HEK293 (cell line): ENCODE measurements at regions not wholly inside any gene's neighbourhood (a gene's known extent, or its start where the extent isn't known, plus 50 kb on each side); places are given as distances from the start of the nearest gene placed in this dataset.

Experiments
- CTCF ChIA-PET: fragments of 350-600 bp; formaldehyde crosslinking; extraction: SDS; loops from one replicate; lab custom pipeline; 2021; ENCODE audit warnings: antibody characterized with exemption; lab: Yijun Ruan, JAX
- POLR2A ChIA-PET: fragments of 300-600 bp; formaldehyde crosslinking; extraction: SDS; loops from one replicate; lab custom pipeline; 2020; ENCODE audit warnings: antibody characterized with exemption, inconsistent platforms; lab: Yijun Ruan, JAX
- H3K27ac ChIP-seq: fragments of 200-500 bp; sonication (Bioruptor generic); 2 replicates; pipeline ENCODE4 v1.5.1; 2014; ENCODE audit warnings: low read depth, low read length, control low read depth, inconsistent platforms; ENCODE audit errors: extremely low read depth
- H3K36me3 ChIP-seq, 2 experiments: fragments of 200-500 bp in 1 of 2; sonication (Bioruptor generic) in 1 of 2; 1 replicate in 1 of 2; 2 replicates in 1 of 2; pipeline ENCODE4 v1.5.1; 2014 to 2017; ENCODE audit warnings: inconsistent platforms in 2 of 2, low read length in 2 of 2; ENCODE audit not compliant: control insufficient read depth in 2 of 2, insufficient read depth in 1 of 2
- H3K4me1 ChIP-seq: fragments of 200-500 bp; sonication (Bioruptor generic); 2 replicates; pipeline ENCODE4 v1.5.1; 2014; ENCODE audit warnings: mild to moderate bottlenecking, low read length, inconsistent platforms; ENCODE audit not compliant: control insufficient read depth, insufficient read depth
- H3K4me3 ChIP-seq: 2 replicates; pipeline ENCODE4 v1.5.1; 2011; ENCODE audit warnings: low read depth, mild to moderate bottlenecking, control low read depth, low read length, moderate library complexity
- H3K9me3 ChIP-seq: fragments of 200-500 bp; sonication (Bioruptor generic); 2 replicates; pipeline ENCODE4 v1.5.1; 2014; ENCODE audit warnings: low read depth, low read length, inconsistent platforms; ENCODE audit not compliant: control insufficient read depth, insufficient read depth
- ATF2 ChIP-seq: fragments of 450-650 bp; formaldehyde crosslinking; IDR thresholded peaks from 2 replicates; pipeline ENCODE4 v1.5.1; 2016; ENCODE audit warnings: missing biosample characterization, missing genetic modification characterization, low read depth
- ELK4 ChIP-seq: IDR thresholded peaks from 2 replicates; pipeline ENCODE4 v1.6.1; 2011; ENCODE audit warnings: mild to moderate bottlenecking, low read depth, low read length, borderline replicate concordance
- OSR2 ChIP-seq: fragments of 450-650 bp; formaldehyde crosslinking; IDR thresholded peaks from 2 replicates; pipeline ENCODE4 v1.5.1; 2016; ENCODE audit warnings: missing biosample characterization, missing genetic modification characterization
- ZBTB17 ChIP-seq: fragments of 450-650 bp; formaldehyde crosslinking; IDR thresholded peaks from 2 replicates; pipeline ENCODE4 v1.5.1; 2016; ENCODE audit warnings: missing biosample characterization, missing genetic modification characterization
- ZBTB48 ChIP-seq: fragments of 450-650 bp; formaldehyde crosslinking; IDR thresholded peaks from 2 replicates; pipeline ENCODE4 v1.5.1; 2016; ENCODE audit warnings: missing biosample characterization, missing genetic modification characterization
- ZBTB8A ChIP-seq: fragments of 450-650 bp; formaldehyde crosslinking; IDR thresholded peaks from 2 replicates; pipeline ENCODE4 v1.5.1; 2016; ENCODE audit warnings: missing biosample characterization, missing genetic modification characterization
- ZEB2 ChIP-seq: fragments of 450-650 bp; formaldehyde crosslinking; IDR thresholded peaks from 2 replicates; pipeline ENCODE4 v1.5.1; 2016; ENCODE audit warnings: missing biosample characterization, missing genetic modification characterization
- ZNF10 ChIP-seq: fragments of 450-650 bp; formaldehyde crosslinking; IDR thresholded peaks from 2 replicates; pipeline ENCODE4 v1.5.1; 2017; ENCODE audit warnings: missing biosample characterization, missing genetic modification characterization
- ZNF140 ChIP-seq: fragments of 450-650 bp; formaldehyde crosslinking; IDR thresholded peaks from 2 replicates; pipeline ENCODE4 v1.5.1; 2016; ENCODE audit warnings: missing biosample characterization, missing genetic modification characterization
- ZNF19 ChIP-seq: fragments of 450-650 bp; formaldehyde crosslinking; IDR thresholded peaks from 2 replicates; pipeline ENCODE4; 2016; ENCODE audit warnings: missing biosample characterization, missing genetic modification characterization, low read depth
- ZNF521 ChIP-seq: fragments of 450-650 bp; formaldehyde crosslinking; IDR thresholded peaks from 2 replicates; pipeline ENCODE4 v1.5.1; 2017; ENCODE audit warnings: missing biosample characterization, mild to moderate bottlenecking, missing genetic modification characterization
- TF ChIP-seq, protein P1 (sequence below): fragments of 450-650 bp; formaldehyde crosslinking; IDR thresholded peaks from 2 replicates; pipeline ENCODE4 v1.5.1; 2016; ENCODE audit warnings: missing biosample characterization, missing genetic modification characterization
- TF ChIP-seq, protein P2 (sequence below): fragments of 450-650 bp; formaldehyde crosslinking; IDR thresholded peaks from 2 replicates; pipeline ENCODE4 v1.5.1; 2016; ENCODE audit warnings: missing biosample characterization, missing genetic modification characterization
- TF ChIP-seq, protein P3 (sequence below): fragments of 450-650 bp; formaldehyde crosslinking; IDR thresholded peaks from 2 replicates; pipeline ENCODE4 v1.5.1; 2016; ENCODE audit warnings: missing biosample characterization, missing genetic modification characterization
- TF ChIP-seq, protein P4 (sequence below): fragments of 450-650 bp; formaldehyde crosslinking; IDR thresholded peaks from 2 replicates; pipeline ENCODE4; 2016; ENCODE audit warnings: missing biosample characterization, missing genetic modification characterization

GRCh38 chr2:237157780-237158102 lies 72.1 kb downstream of the COPS8 start:
- TF ChIP-seq ATF2 (tag by site-specific recombination) (no peak), ZNF140 (tag by site-specific recombination) (no peak), ZNF10 (no peak), ZBTB17 (tag by site-specific recombination) (no peak), ZNF19 (no peak), ZNF521 (tag by site-specific recombination) (no peak), OSR2 (no peak), ELK4 (no peak), ZBTB48 (tag by site-specific recombination) (no peak), ZBTB8A (tag by site-specific recombination) (no peak)
- TF ChIP-seq, protein P1, sequence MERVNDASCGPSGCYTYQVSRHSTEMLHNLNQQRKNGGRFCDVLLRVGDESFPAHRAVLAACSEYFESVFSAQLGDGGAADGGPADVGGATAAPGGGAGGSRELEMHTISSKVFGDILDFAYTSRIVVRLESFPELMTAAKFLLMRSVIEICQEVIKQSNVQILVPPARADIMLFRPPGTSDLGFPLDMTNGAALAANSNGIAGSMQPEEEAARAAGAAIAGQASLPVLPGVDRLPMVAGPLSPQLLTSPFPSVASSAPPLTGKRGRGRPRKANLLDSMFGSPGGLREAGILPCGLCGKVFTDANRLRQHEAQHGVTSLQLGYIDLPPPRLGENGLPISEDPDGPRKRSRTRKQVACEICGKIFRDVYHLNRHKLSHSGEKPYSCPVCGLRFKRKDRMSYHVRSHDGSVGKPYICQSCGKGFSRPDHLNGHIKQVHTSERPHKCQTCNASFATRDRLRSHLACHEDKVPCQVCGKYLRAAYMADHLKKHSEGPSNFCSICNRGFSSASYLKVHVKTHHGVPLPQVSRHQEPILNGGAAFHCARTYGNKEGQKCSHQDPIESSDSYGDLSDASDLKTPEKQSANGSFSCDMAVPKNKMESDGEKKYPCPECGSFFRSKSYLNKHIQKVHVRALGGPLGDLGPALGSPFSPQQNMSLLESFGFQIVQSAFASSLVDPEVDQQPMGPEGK (tag by site-specific recombination): no peak
- TF ChIP-seq, protein P2, sequence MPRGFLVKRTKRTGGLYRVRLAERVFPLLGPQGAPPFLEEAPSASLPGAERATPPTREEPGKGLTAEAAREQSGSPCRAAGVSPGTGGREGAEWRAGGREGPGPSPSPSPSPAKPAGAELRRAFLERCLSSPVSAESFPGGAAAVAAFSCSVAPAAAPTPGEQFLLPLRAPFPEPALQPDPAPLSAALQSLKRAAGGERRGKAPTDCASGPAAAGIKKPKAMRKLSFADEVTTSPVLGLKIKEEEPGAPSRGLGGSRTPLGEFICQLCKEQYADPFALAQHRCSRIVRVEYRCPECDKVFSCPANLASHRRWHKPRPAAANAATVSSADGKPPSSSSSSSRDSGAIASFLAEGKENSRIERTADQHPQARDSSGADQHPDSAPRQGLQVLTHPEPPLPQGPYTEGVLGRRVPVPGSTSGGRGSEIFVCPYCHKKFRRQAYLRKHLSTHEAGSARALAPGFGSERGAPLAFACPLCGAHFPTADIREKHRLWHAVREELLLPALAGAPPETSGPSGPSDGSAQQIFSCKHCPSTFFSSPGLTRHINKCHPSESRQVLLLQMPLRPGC (tag by site-specific recombination): no peak
- TF ChIP-seq, protein P3, sequence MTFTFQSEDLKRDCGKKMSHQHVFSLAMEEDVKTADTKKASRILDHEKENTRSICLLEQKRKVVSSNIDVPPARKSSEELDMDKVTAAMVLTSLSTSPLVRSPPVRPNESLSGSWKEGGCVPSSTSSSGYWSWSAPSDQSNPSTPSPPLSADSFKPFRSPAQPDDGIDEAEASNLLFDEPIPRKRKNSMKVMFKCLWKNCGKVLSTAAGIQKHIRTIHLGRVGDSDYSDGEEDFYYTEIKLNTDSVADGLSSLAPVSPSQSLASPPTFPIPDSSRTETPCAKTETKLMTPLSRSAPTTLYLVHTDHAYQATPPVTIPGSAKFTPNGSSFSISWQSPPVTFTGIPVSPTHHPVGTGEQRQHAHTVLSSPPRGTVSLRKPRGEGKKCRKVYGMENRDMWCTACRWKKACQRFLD (tag by site-specific recombination): no peak
- TF ChIP-seq, protein P4, sequence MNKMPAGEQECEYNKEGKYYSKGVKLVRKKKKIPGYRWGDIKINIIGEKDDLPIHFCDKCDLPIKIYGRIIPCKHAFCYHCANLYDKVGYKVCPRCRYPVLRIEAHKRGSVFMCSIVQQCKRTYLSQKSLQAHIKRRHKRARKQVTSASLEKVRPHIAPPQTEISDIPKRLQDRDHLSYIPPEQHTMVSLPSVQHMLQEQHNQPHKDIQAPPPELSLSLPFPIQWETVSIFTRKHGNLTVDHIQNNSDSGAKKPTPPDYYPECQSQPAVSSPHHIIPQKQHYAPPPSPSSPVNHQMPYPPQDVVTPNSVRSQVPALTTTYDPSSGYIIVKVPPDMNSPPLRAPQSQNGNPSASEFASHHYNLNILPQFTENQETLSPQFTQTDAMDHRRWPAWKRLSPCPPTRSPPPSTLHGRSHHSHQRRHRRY (tag by site-specific recombination): no peak
- POLR2A ChIA-PET: no interaction called here
- H3K4me1 ChIP-seq: no peaks in the 10 kb centered on the region
- CTCF ChIA-PET: interaction anchor here (1.1 to 4.7 kb wide), 3 partner anchors 11 to 355 kb away, joined by 3 to 42 read pairs (median 9); no protein-coding TSS in a partner anchor
- H3K9me3 ChIP-seq: no peaks in the 10 kb centered on the region
- no peak overlapping the region for H3K4me3 ChIP-seq
- no peak overlapping the region for H3K27ac ChIP-seq
- H3K36me3 ChIP-seq: no peaks in the 10 kb centered on the region

DNA sequence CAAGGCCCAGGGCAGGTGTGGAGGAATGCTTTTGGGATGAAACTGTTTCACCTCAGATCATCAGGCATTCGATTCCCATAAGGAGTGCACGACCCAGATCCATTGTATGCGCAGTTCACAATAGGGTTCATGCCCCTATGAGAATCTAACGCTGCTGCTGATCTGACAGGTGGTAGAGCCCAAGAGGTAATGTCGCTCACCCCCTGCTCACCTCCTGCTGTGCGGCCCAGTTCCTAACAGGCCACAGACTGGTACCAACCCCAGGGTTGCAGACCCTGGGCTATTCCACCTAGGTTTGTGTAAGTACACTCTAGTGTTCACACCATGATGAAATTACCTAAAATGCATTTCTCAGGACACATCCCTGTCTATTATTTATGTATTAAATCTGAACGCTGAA lies 72.5 kb downstream of the COPS8 start:
- no peak overlapping the region for H3K27ac ChIP-seq
- CTCF ChIA-PET: interaction anchor here (1.1 kb wide), 1 partner anchor 10 kb away, joined by 3 read pairs; no protein-coding TSS in a partner anchor

More for the DNA sequence above, 72.5 kb downstream of the COPS8 start:
- H3K4me3 ChIP-seq: no peak overlapping the region
- H3K4me1 ChIP-seq: no peaks in the 10 kb centered on the region
- POLR2A ChIA-PET: no interaction called here
- no peaks in the 10 kb centered on the region for H3K9me3 ChIP-seq
- no peaks in the 10 kb centered on the region for H3K36me3 ChIP-seq
- no peak for TF ChIP-seq ZEB2 (tag by site-specific recombination)
